ENCODE measurements at regions not wholly inside any gene's neighbourhood (a gene's known extent, or its start where the extent isn't known, plus 50 kb on each side); places are given as distances from the start of the nearest gene placed in this dataset.

DNA sequence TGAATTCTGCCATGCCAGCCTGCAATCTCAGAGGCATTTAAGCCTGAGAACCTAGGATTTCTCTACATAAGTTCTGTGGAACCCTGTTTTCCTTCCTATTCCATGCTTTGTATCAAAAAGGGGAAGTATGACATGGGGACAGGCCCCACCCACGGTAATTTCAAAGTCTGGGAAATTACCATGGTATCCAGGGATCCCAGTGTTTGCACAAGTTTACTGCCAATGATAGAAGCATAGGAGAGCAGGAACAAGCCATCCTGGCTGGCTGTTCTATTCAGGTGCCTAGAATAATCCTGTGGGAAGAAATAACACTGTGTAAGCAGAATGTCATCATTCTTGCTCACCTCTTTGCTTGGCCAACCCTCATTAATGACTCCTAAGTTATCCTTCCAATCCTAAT is 53.8 kb upstream of the ATP1B1 start:
- TF ChIP-seq SUZ12 (IDR thresholded peaks at IDR 0.05; ENCODE audit: extremely low read depth, insufficient read depth, insufficient read length) (no peak), YY1 (IDR thresholded peaks at IDR 0.05; ENCODE audit: insufficient read depth, insufficient read length) (no peak), ZNF274 (IDR thresholded peaks at IDR 0.05; ENCODE audit: low read depth, low read length) (no peak)
